Coronary artery (tissue), 2 donors: ENCODE measurements at regions not wholly inside any gene's neighbourhood (a gene's known extent, or its start where the extent isn't known, plus 50 kb on each side); places are given as distances from the start of the nearest gene placed in this dataset.
"Not testable (repeated sequence)": the region's sequence is repeated elsewhere in the genome, so short reads cannot be mapped to it uniquely, and the experiment has no call there.

ENCODE experiments used
- DNase-seq: peaks from one replicate; pipeline ENCODE4 v3.0.0-alpha.2; 2017; ENCODE audit warnings: low spot score
- H3K27ac ChIP-seq, 2 donors: fragments of 200-600 bp; sonication (generic); one replicate each; pipeline ENCODE4 v1.5.1; 2016 to 2019
- H3K4me3 ChIP-seq: fragments of 200-600 bp; sonication (generic); 2 replicates; pipeline ENCODE4 v1.5.1; 2016; ENCODE audit warnings: mild to moderate bottlenecking, moderate library complexity
- TF ChIP-seq, protein P1 (sequence below): fragments of 200-600 bp; sonication (generic); IDR thresholded peaks from one replicate; pipeline ENCODE4 v1.5.1; 2019; ENCODE audit warnings: antibody characterized with exemption

DNA sequence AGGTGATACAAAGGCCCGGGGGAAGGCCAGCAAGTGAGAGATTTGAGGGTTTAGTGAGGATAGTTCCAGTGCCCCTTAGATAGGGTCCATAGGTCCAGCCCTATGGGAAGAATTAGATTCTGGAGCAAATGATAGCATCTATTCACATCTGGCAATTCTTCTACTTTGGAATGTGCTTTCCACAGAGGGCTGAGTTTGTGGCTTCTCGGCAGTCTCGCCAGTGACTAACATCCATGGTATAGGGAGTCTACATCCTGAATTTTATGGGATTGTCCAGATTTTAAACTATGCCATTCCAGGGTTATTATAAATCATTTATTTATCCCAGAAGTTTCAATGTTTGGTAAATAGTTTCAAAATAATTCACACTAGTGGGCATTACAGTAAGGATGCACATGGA, 207.3 kb upstream of the ADO start:
- DNase-seq = no peak
- Histone ChIP-seq H3K4me3 (no peak overlapping the region), H3K27ac (no peak overlapping the region)
- TF ChIP-seq, protein P1, sequence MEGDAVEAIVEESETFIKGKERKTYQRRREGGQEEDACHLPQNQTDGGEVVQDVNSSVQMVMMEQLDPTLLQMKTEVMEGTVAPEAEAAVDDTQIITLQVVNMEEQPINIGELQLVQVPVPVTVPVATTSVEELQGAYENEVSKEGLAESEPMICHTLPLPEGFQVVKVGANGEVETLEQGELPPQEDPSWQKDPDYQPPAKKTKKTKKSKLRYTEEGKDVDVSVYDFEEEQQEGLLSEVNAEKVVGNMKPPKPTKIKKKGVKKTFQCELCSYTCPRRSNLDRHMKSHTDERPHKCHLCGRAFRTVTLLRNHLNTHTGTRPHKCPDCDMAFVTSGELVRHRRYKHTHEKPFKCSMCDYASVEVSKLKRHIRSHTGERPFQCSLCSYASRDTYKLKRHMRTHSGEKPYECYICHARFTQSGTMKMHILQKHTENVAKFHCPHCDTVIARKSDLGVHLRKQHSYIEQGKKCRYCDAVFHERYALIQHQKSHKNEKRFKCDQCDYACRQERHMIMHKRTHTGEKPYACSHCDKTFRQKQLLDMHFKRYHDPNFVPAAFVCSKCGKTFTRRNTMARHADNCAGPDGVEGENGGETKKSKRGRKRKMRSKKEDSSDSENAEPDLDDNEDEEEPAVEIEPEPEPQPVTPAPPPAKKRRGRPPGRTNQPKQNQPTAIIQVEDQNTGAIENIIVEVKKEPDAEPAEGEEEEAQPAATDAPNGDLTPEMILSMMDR = no peak

GRCh38 chr10:62599161-62599560, 205.4 kb upstream of the ADO start:
- no peak for DNase-seq
- Histone ChIP-seq H3K4me3 (no peak overlapping the region), H3K27ac (no peak overlapping the region)
- TF ChIP-seq, protein P1 = no peak

- H3K27ac ChIP-seq, H3K4me3 ChIP-seq, DNase-seq: not testable (repeated sequence)
These were observed 198.0 kb upstream of the ADO start for GRCh38 chr10:62606551-62606950.

DNA sequence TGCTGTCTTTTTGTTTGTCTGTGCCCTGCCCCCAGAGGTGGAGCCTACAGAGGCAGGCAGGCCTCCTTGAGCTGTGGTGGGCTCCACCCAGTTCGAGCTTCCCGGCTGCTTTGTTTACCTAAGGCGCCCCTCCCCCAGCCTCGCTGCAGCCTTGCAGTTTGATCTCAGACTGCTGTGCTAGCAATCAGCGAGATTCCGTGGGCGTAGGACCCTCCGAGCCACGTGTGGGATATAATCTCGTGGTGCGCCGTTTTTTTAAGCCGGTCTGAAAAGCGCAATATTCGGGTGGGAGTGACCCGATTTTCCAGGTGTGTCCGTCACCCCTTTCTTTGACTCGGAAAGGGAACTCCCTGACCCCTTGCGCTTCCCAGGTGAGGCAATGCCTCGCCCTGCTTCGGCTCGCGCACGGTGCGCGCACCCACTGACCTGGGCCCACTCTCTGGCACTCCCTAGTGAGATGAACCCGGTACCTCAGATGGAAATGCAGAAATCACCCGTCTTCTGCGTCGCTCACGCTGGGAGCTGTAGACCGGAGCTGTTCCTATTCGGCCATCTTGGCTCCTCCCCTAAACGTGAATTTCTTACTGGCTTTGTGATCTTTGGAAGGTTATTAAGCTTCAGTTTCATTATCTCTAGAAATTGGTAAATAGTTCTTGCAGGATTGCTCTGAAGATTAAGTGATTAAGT, 196.2 kb upstream of the ADO start:
- not testable (repeated sequence) for H3K27ac ChIP-seq, DNase-seq, H3K4me3 ChIP-seq

DNA sequence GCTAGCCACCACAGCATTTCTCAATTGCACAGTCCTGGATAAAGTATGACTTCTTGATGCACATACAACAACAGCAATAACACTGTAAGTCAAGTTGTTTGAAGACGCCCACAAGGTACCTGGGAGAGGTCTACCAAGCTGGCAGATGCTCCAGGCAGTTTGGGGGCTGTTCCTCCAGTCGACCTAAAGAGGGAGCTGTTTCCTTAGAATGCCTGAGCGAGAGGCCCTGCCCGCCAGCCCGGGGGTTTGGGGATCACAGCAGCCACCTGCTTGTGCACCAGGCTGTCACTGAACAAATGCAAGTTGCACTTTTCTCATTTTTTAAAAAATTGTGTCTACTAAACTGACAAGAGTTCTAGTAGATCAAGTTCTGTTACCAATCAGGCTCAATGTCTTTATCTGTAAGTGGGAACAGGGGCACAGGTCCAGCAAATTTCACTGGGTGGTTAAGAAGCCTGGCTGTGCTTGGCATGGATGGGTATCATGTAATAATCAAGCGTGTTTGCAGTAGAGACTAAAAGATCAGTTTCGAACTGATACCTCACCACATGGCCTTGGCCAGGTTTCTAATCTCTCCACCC, 193.8 kb upstream of the ADO start:
- DNase-seq = no peak
- Histone ChIP-seq H3K27ac (no peak overlapping the region), H3K4me3 (no peak overlapping the region)
- TF ChIP-seq, protein P1 = no peak

- DNase-seq = no peak
- Histone ChIP-seq H3K27ac (no peak overlapping the region), H3K4me3 (no peak overlapping the region)
- TF ChIP-seq, protein P1 = no peak
These were observed 191.1 kb upstream of the ADO start for GRCh38 chr10:62613424-62613823.

- TF ChIP-seq, protein P1 = no peak
- Histone ChIP-seq H3K27ac (no peak overlapping the region), H3K4me3 (no peak overlapping the region)
- no peak for DNase-seq
These were observed 190.7 kb upstream of the ADO start for GRCh38 chr10:62613859-62614258.

- no peak for DNase-seq
- TF ChIP-seq, protein P1 = no peak
- no peak overlapping the region for H3K27ac ChIP-seq
- no peak overlapping the region for H3K4me3 ChIP-seq
These were observed 189.9 kb upstream of the ADO start for GRCh38 chr10:62614389-62615157.
